ENCODE measurements at regions not wholly inside any gene's neighbourhood (a gene's known extent, or its start where the extent isn't known, plus 50 kb on each side); places are given as distances from the start of the nearest gene placed in this dataset.

- TF ChIP-seq EED (CRISPR knock-in tag; IDR thresholded peaks at IDR 0.05) (no peak), MYC (CRISPR knock-in tag; IDR thresholded peaks at IDR 0.05; ENCODE audit: borderline replicate concordance) (no peak), SMC3 (IDR thresholded peaks at IDR 0.05; ENCODE audit: low read length) (no peak), JUN (CRISPR knock-in tag; IDR thresholded peaks at IDR 0.05) (no peak), HDAC6 (IDR thresholded peaks at IDR 0.05; ENCODE audit: low read depth, low read length) (no peak), FOXK1 (CRISPR knock-in tag; IDR thresholded peaks at IDR 0.05; ENCODE audit: borderline replicate concordance, low read depth) (no peak), ZNF841 (CRISPR knock-in tag; IDR thresholded peaks at IDR 0.05; ENCODE audit: borderline replicate concordance) (no peak), HNRNPUL1 (IDR thresholded peaks at IDR 0.05; ENCODE audit: low read depth, low read length) (no peak), SMAD1 (CRISPR knock-in tag; IDR thresholded peaks at IDR 0.05; ENCODE audit: borderline replicate concordance, low read depth) (no peak), CBX5 (CRISPR knock-in tag; IDR thresholded peaks at IDR 0.05; ENCODE audit: borderline replicate concordance) (no peak), ESRRA (CRISPR knock-in tag; IDR thresholded peaks at IDR 0.05; ENCODE audit: low read depth) (no peak), ETV6 (CRISPR knock-in tag; conservative IDR thresholded peaks at IDR 0.05) (no peak)
- TF ChIP-seq, protein P1, sequence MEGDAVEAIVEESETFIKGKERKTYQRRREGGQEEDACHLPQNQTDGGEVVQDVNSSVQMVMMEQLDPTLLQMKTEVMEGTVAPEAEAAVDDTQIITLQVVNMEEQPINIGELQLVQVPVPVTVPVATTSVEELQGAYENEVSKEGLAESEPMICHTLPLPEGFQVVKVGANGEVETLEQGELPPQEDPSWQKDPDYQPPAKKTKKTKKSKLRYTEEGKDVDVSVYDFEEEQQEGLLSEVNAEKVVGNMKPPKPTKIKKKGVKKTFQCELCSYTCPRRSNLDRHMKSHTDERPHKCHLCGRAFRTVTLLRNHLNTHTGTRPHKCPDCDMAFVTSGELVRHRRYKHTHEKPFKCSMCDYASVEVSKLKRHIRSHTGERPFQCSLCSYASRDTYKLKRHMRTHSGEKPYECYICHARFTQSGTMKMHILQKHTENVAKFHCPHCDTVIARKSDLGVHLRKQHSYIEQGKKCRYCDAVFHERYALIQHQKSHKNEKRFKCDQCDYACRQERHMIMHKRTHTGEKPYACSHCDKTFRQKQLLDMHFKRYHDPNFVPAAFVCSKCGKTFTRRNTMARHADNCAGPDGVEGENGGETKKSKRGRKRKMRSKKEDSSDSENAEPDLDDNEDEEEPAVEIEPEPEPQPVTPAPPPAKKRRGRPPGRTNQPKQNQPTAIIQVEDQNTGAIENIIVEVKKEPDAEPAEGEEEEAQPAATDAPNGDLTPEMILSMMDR (CRISPR knock-in tag; IDR thresholded peaks at IDR 0.05): peak; percentile 33; the same call in 1 of the 2 replicates
These were observed 228.8 kb downstream of the TTLL2 start for GRCh38 chr6:167553736-167554119.
